ENCODE measurements at regions not wholly inside any gene's neighbourhood (a gene's known extent, or its start where the extent isn't known, plus 50 kb on each side); places are given as distances from the start of the nearest gene placed in this dataset.

GRCh38 chr11:87901341-87901740 is 273.9 kb downstream of the RAB38 start:
- no peak for TF ChIP-seq ZNF70 (CRISPR knock-in tag; IDR thresholded peaks at IDR 0.05)
- no peak for TF ChIP-seq ZC3H10 (CRISPR knock-in tag; IDR thresholded peaks at IDR 0.05)
- TF ChIP-seq ZFP30 (CRISPR knock-in tag; IDR thresholded peaks at IDR 0.05): no peak
- no peak for TF ChIP-seq PATZ1 (CRISPR knock-in tag; IDR thresholded peaks at IDR 0.05; ENCODE audit: borderline replicate concordance)
- no peak for TF ChIP-seq POU6F1 (CRISPR knock-in tag; IDR thresholded peaks at IDR 0.05; ENCODE audit: borderline replicate concordance, low read depth)
- no peak for TF ChIP-seq ZNF8 (CRISPR knock-in tag; IDR thresholded peaks at IDR 0.05)
- TF ChIP-seq BACH2 (CRISPR knock-in tag; IDR thresholded peaks at IDR 0.05; ENCODE audit: borderline replicate concordance): no peak
- TF ChIP-seq PPARA (CRISPR knock-in tag; IDR thresholded peaks at IDR 0.05; ENCODE audit: borderline replicate concordance): no peak
- no peak for TF ChIP-seq SNAI2 (CRISPR knock-in tag; IDR thresholded peaks at IDR 0.05)
- TF ChIP-seq CSDC2 (CRISPR knock-in tag; IDR thresholded peaks at IDR 0.05): no peak
- ATAC-seq: no peak

GRCh38 chr11:87897921-87898320 is 277.3 kb downstream of the RAB38 start:
- TF ChIP-seq PPARA (CRISPR knock-in tag; IDR thresholded peaks at IDR 0.05; ENCODE audit: borderline replicate concordance): no peak
- no peak for TF ChIP-seq GLIS3 (CRISPR knock-in tag; IDR thresholded peaks at IDR 0.05)
- TF ChIP-seq ZNF8 (CRISPR knock-in tag; IDR thresholded peaks at IDR 0.05): no peak
- no peak for TF ChIP-seq CREB5 (CRISPR knock-in tag; IDR thresholded peaks at IDR 0.05; ENCODE audit: low read depth)
- TF ChIP-seq TCF4 (CRISPR knock-in tag; IDR thresholded peaks at IDR 0.05; ENCODE audit: borderline replicate concordance): no peak
- no peak for TF ChIP-seq ISL1 (CRISPR knock-in tag; IDR thresholded peaks at IDR 0.05)

GRCh38 chr11:87897071-87897470 is 278.2 kb downstream of the RAB38 start:
- no peak for TF ChIP-seq TCF4 (CRISPR knock-in tag; IDR thresholded peaks at IDR 0.05; ENCODE audit: borderline replicate concordance)

More at GRCh38 chr11:87897921-87898320, 277.3 kb downstream of the RAB38 start:
- no peak for ATAC-seq

GRCh38 chr11:87894961-87895360 is 280.3 kb downstream of the RAB38 start:
- TF ChIP-seq CSRNP3 (CRISPR knock-in tag; IDR thresholded peaks at IDR 0.05): no peak
- no peak for TF ChIP-seq ZNF8 (CRISPR knock-in tag; IDR thresholded peaks at IDR 0.05)
- no peak for TF ChIP-seq TCF4 (CRISPR knock-in tag; IDR thresholded peaks at IDR 0.05; ENCODE audit: borderline replicate concordance)
- TF ChIP-seq ARNTL (CRISPR knock-in tag; IDR thresholded peaks at IDR 0.05; ENCODE audit: borderline replicate concordance, low read depth): no peak
- TF ChIP-seq CREB5 (CRISPR knock-in tag; IDR thresholded peaks at IDR 0.05; ENCODE audit: low read depth): no peak
- no peak for TF ChIP-seq OSR1 (CRISPR knock-in tag; IDR thresholded peaks at IDR 0.05)
- TF ChIP-seq GLIS3 (CRISPR knock-in tag; IDR thresholded peaks at IDR 0.05): no peak
- no peak for TF ChIP-seq CSDC2 (CRISPR knock-in tag; IDR thresholded peaks at IDR 0.05)
- TF ChIP-seq PATZ1 (CRISPR knock-in tag; IDR thresholded peaks at IDR 0.05; ENCODE audit: borderline replicate concordance): no peak
- TF ChIP-seq BACH2 (CRISPR knock-in tag; IDR thresholded peaks at IDR 0.05; ENCODE audit: borderline replicate concordance): no peak
- TF ChIP-seq ZFP30 (CRISPR knock-in tag; IDR thresholded peaks at IDR 0.05): no peak
- no peak for TF ChIP-seq ZNF70 (CRISPR knock-in tag; IDR thresholded peaks at IDR 0.05)
- no peak for ATAC-seq

More at GRCh38 chr11:87897071-87897470, 278.2 kb downstream of the RAB38 start:
- ATAC-seq: no peak
